Heart left ventricle (tissue), 16 donors: ENCODE measurements at regions not wholly inside any gene's neighbourhood (a gene's known extent, or its start where the extent isn't known, plus 50 kb on each side); places are given as distances from the start of the nearest gene placed in this dataset.
"Not testable (repeated sequence)": the region's sequence is repeated elsewhere in the genome, so short reads cannot be mapped to it uniquely, and the experiment has no call there.

Experiments
- ATAC-seq, 4 donors: fragments of 200-7000 bp; cut with Tn5 transposase; one replicate each; pipeline ENCODE4 v1.9.1; 2020 to 2022; ENCODE audit warnings: moderate library complexity in 4 of 4, mild to moderate bottlenecking in 3 of 4, moderate number of reproducible peaks in 1 of 4
- DNase-seq, 5 donors: peaks; one replicate each; pipeline ENCODE4 v3.0.0-alpha.2; 2020
- H3K27ac ChIP-seq, 12 donors: fragments of 200-600 bp; sonication (generic) in 4 of 12; one replicate each; pipeline versions ENCODE4 v1.5.0 to v1.8.0; 2016 to 2022; ENCODE audit warnings: mild to moderate bottlenecking in 2 of 12
- H3K27me3 ChIP-seq, 9 donors: fragments of 200-600 bp; sonication (generic) in 2 of 9; one replicate each; pipeline versions ENCODE4 v1.5.1 to v1.8.0; 2016 to 2022; ENCODE audit warnings: mild to moderate bottlenecking in 3 of 9
- H3K36me3 ChIP-seq, 9 donors: fragments of 200-600 bp; sonication (generic) in 2 of 9; one replicate each; pipeline versions ENCODE4 v1.5.0 to v1.8.0; 2018 to 2022; ENCODE audit warnings: mild to moderate bottlenecking in 2 of 9
- H3K4me1 ChIP-seq, 12 donors: fragments of 200-600 bp; sonication (generic) in 4 of 12; one replicate each; pipeline versions ENCODE4 v1.5.0 to v1.8.0; 2016 to 2022; ENCODE audit warnings: mild to moderate bottlenecking in 3 of 12
- H3K4me3 ChIP-seq, 12 donors: fragments of 200-600 bp; sonication (generic) in 4 of 12; one replicate each; pipeline versions ENCODE4 v1.5.0 to v1.8.0; 2017 to 2022; ENCODE audit warnings: mild to moderate bottlenecking in 9 of 12, moderate library complexity in 4 of 12
- H3K9me3 ChIP-seq, 12 donors: fragments of 200-600 bp; sonication (generic) in 4 of 12; one replicate each; pipeline versions ENCODE4 v1.5.0 to v1.8.0; 2016 to 2022; ENCODE audit warnings: mild to moderate bottlenecking in 1 of 12
- CTCF ChIP-seq, 12 donors: fragments of 200-600 bp; sonication (generic) in 4 of 12; IDR thresholded peaks; one replicate each; pipeline versions ENCODE4 v1.5.0 to v1.8.0; 2018 to 2022; ENCODE audit warnings: antibody characterized with exemption in 12 of 12, mild to moderate bottlenecking in 5 of 12
- POLR2A ChIP-seq, 2 donors: fragments of 450-650 bp; IDR thresholded peaks; one replicate each; pipeline ENCODE4 v1.6.1; 2017; ENCODE audit warnings: antibody characterized with exemption in 2 of 2, mild to moderate bottlenecking in 2 of 2, moderate library complexity in 2 of 2
- WGBS, 4 donors: extraction: QIAGEN DNeasy Blood & Tissue Kit in 2 of 4; methylation state at CpG; one replicate each; pipeline versions ENCODE4 v1.1.5 to v1.1.7; 2013 to 2018; 5-methylcytosine and 5-hydroxymethylcytosine counted together
- intact Hi-C, 10 donors: fragments of 100-400 bp; cut with DNase I; formaldehyde crosslinking; loops; one replicate each; pipeline versions ENCODE4 v1.11.1 to v1.14.2; 2022
- donor health status: ischemic (EF 13 %, LVEDD 7.1; RV severe dilation, severe dysfunction).
- donor health status: healthy with polysubstance abuse.
- donor health status: DM: no; HTN: yes; CAD: no.
- donor health status: DM: no; HTN: no; CAD: no.
- donor health status: ischemic (EF 25% LVEDD 6.9; RV normal size, moderate dysfunction).
- donor health status: ischemic (EF 25% LVEDD 5.7; RV mildly dilated, moderate dysfunction).
- donor health status: healthy.
- donor health status: DM: yes; HTN: yes; CAD: no.
- donor health status: ischemic (EF 35%, LVEDD 5.7; RV mildly dilated, moderate dysfunction).
- donor health status: nonischemic (EF 11% LVEDD 7.7; RV severe dilation, severe dysfunction).
- donor health status: DM: yes; HTN: yes; CAD: no.
- donor health status: PGD.
- donor health status: ischemic (EF 29% LVEDD 5.4; RV normal size, mild dysfunction).
- donor health status: nonischemic (EF 23%, LVEDD 6.1; RV moderate dilation, normal function).

- Histone ChIP-seq H3K4me3 (no peak overlapping the region), H3K4me1 (peaks cover 0 to 76% (median 25%) of the 10 kb centered on the region in 12 donors), H3K27me3 (no peaks in the 10 kb centered on the region), H3K36me3 (no peaks in the 10 kb centered on the region), H3K27ac (peak overlapping the region in 2 of 12 donors; percentile 19 to 83), H3K9me3 (no peaks in the 10 kb centered on the region)
- TF ChIP-seq POLR2A (IDR thresholded peaks at IDR 0.05), result no peak
- DNase-seq (no peak), ATAC-seq (no peak)
- intact Hi-C loops, result no loop called here
- 93 to 97% (median 94%) methylated on average over 9 of the region's 9 CpGs for WGBS, 4 donors
Measured at GRCh38 chr6:30816791-30817739, 67.3 kb upstream of the DDR1 start.

GRCh38 chr6:30816296-30816695, 68.0 kb upstream of the DDR1 start:
- H3K36me3 ChIP-seq, H3K27ac ChIP-seq, H3K27me3 ChIP-seq, intact Hi-C loops, H3K4me3 ChIP-seq, H3K9me3 ChIP-seq, ATAC-seq, DNase-seq: not testable (repeated sequence)
- WGBS, 4 donors, result 96 to 100% (median 99%) methylated on average over 2 to 34 of the region's 34 CpGs
- H3K4me1 ChIP-seq, result peaks cover 0 to 71% (median 22%) of the 10 kb centered on the region in 12 donors

- H3K4me3 ChIP-seq, H3K27me3 ChIP-seq, H3K27ac ChIP-seq, H3K36me3 ChIP-seq, intact Hi-C loops, H3K9me3 ChIP-seq, DNase-seq, ATAC-seq: not testable (repeated sequence)
- 76 to 84% (median 80%) methylated on average over 12 of the region's 12 CpGs for WGBS, 4 donors
- peaks cover 0 to 63% (median 17%) of the 10 kb centered on the region in 12 donors for H3K4me1 ChIP-seq
Measured at GRCh38 chr6:30815041-30815742, 69.1 kb upstream of the DDR1 start.

- Histone ChIP-seq H3K27ac (peak overlapping the region in 2 of 12 donors; percentile 48 to 88), H3K4me3 (no peak overlapping the region), H3K9me3 (no peaks in the 10 kb centered on the region), H3K36me3 (no peaks in the 10 kb centered on the region), H3K4me1 (peaks cover 0 to 55% (median 12%) of the 10 kb centered on the region in 12 donors), H3K27me3 (no peaks in the 10 kb centered on the region)
- DNase-seq (no peak), ATAC-seq (peak in 1 of 4 donors; percentile 58)
- 66 to 77% (median 68%) methylated on average over 11 of the region's 11 CpGs for WGBS, 4 donors
- TF ChIP-seq POLR2A (IDR thresholded peaks at IDR 0.05) (no peak), CTCF (IDR thresholded peaks at IDR 0.05) (no peak)
- intact Hi-C loops, result no loop called here
Measured at GRCh38 chr6:30814146-30815040, 69.9 kb upstream of the DDR1 start.

GRCh38 chr6:30813631-30814145, 69.3 kb upstream of the IER3 start:
- no peak for DNase-seq
- Histone ChIP-seq H3K36me3 (no peaks in the 10 kb centered on the region), H3K4me3 (no peak overlapping the region), H3K27ac (peak overlapping the region in 7 of 12 donors; percentile 25 to 88 (median 46)), H3K9me3 (no peaks in the 10 kb centered on the region), H3K4me1 (peaks cover 0 to 48% (median 12%) of the 10 kb centered on the region in 12 donors), H3K27me3 (no peaks in the 10 kb centered on the region)
- TF ChIP-seq CTCF (IDR thresholded peaks at IDR 0.05) (no peak), POLR2A (IDR thresholded peaks at IDR 0.05) (no peak)
- 86 to 92% (median 88%) methylated on average over 9 of the region's 9 CpGs for WGBS, 4 donors
- intact Hi-C loops, result no loop called here
- no peak for ATAC-seq
